Ovary (tissue), 7 donors: ENCODE measurements at regions not wholly inside any gene's neighbourhood (a gene's known extent, or its start where the extent isn't known, plus 50 kb on each side); places are given as distances from the start of the nearest gene placed in this dataset.

ENCODE experiments used
- DNase-seq, 5 donors: peaks; one replicate each; pipeline ENCODE4 v3.0.0-alpha.2; 2019 to 2020
- H3K27ac ChIP-seq, 2 donors: fragments of 200-600 bp; one replicate each; pipeline versions ENCODE4 v1.5.1 to v1.8.0; 2019 to 2022
- H3K27me3 ChIP-seq: fragments of 200-600 bp; one replicate; pipeline ENCODE4 v1.8.0; 2022
- H3K36me3 ChIP-seq: fragments of 200-600 bp; sonication (generic); one replicate; pipeline ENCODE4 v1.5.1; 2019
- H3K4me1 ChIP-seq: one replicate; pipeline ENCODE4 v1.8.1; 2013; ENCODE audit warnings: mild to moderate bottlenecking, moderate library complexity; ENCODE audit not compliant: insufficient read depth
- H3K4me3 ChIP-seq: fragments of 200-600 bp; sonication (generic); one replicate; pipeline ENCODE4 v1.5.1; 2017
- H3K9me3 ChIP-seq, 2 donors: fragments of 200-600 bp in 1 of 2; sonication (generic) in 1 of 2; one replicate each; pipeline versions ENCODE4 v1.5.1 to v1.8.1; 2013 to 2019; ENCODE audit warnings: mild to moderate bottlenecking in 1 of 2, moderate library complexity in 1 of 2
- EP300 ChIP-seq: sonication (generic); formaldehyde crosslinking; IDR thresholded peaks from one replicate; pipeline ENCODE4 v1.6.1; 2017; ENCODE audit warnings: antibody characterized with exemption
- POLR2A ChIP-seq: fragments of 450-650 bp; IDR thresholded peaks from one replicate; pipeline ENCODE4 v1.6.1; 2017; ENCODE audit warnings: antibody characterized with exemption, mild to moderate bottlenecking, moderate library complexity
- WGBS, 3 donors: extraction: QIAGEN DNeasy Blood & Tissue Kit in 1 of 3; methylation state at CpG; one replicate each; pipeline versions ENCODE4 v1.1.5 to v1.1.7; 2013 to 2017; 5-methylcytosine and 5-hydroxymethylcytosine counted together
- intact Hi-C, 4 donors: fragments of 100-400 bp; cut with DNase I; formaldehyde crosslinking; loops; one replicate each; pipeline versions ENCODE4 v1.11.0 to v1.15.1; 2022 to 2023
- TF ChIP-seq, protein P1 (sequence below), 3 donors: fragments of 450-650 bp in 2 of 3; fragments of 200-600 bp in 1 of 3; IDR thresholded peaks; one replicate each; pipeline versions ENCODE4 v1.5.1 to v1.8.0; 2016 to 2022; ENCODE audit warnings: antibody characterized with exemption in 3 of 3, mild to moderate bottlenecking in 1 of 3
- donor health status: DM: no; HTN: no; CAD: no; lungs with moderate emphysema.
- donor health status: DM: no; HTN: no; CAD: no.
- donor health status: Bipolar disorder and iron deficiency.
- donor health status: DM: no; HTN: no; CAD: no.
- donor health status: DM: yes; HTN: yes; CAD: no.

DNA sequence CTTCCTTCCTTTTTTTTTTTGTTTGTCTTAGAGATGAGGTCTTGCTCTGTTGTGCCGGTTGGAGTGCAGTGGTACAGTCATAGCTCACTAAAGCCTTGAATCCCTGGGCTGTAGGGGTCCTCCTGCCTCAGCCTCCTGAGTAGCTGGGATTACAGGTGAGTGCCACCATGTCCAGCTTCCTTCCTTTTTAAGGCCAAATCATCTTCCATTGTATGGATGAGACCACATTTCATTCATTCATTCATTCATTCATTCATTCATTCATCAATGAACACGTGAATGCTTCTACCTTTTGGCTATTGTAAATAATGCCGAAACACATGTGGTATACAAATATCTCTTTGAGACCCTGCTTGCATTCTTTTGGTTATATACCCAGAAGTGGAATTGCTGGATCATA is 60.0 kb upstream of the BAIAP2L1 start:
- intact Hi-C loops, result no loop called here
- Histone ChIP-seq H3K4me1 (no peaks in the 10 kb centered on the region), H3K27me3 (no peaks in the 10 kb centered on the region), H3K36me3 (no peaks in the 10 kb centered on the region), H3K27ac (no peak overlapping the region), H3K4me3 (no peak overlapping the region), H3K9me3 (no peaks in the 10 kb centered on the region)
- TF ChIP-seq EP300 (no peak), POLR2A (no peak)
- TF ChIP-seq, protein P1, sequence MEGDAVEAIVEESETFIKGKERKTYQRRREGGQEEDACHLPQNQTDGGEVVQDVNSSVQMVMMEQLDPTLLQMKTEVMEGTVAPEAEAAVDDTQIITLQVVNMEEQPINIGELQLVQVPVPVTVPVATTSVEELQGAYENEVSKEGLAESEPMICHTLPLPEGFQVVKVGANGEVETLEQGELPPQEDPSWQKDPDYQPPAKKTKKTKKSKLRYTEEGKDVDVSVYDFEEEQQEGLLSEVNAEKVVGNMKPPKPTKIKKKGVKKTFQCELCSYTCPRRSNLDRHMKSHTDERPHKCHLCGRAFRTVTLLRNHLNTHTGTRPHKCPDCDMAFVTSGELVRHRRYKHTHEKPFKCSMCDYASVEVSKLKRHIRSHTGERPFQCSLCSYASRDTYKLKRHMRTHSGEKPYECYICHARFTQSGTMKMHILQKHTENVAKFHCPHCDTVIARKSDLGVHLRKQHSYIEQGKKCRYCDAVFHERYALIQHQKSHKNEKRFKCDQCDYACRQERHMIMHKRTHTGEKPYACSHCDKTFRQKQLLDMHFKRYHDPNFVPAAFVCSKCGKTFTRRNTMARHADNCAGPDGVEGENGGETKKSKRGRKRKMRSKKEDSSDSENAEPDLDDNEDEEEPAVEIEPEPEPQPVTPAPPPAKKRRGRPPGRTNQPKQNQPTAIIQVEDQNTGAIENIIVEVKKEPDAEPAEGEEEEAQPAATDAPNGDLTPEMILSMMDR (IDR thresholded peaks at IDR 0.05), result no peak
- WGBS, 3 donors, result 82 to 90% (median 86%) methylated on average over 3 of the region's 3 CpGs
- DNase-seq, result no peak

DNA sequence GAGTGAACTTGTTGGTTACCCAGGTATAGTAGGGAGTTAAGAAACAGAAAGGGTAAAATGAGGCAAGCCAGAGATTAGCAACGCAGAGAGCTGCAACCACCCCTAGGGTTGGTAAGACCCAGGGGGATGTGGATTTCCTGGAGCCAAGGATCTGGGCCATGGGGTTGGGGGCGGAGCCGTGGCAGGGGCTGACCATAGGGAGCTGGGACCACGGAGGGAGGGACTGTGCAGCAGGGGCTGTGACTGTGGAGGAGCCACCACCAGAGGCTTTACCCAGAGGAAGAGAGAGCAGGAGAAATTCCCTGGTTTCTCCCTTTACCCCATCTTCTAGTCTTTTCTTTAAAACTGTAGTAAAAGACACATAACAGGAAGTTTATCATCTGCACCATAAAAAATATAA is 58.6 kb upstream of the BAIAP2L1 start:
- H3K9me3 ChIP-seq, result no peaks in the 10 kb centered on the region
- intact Hi-C loops, result no loop called here
- no peaks in the 10 kb centered on the region for H3K36me3 ChIP-seq
- TF ChIP-seq EP300 (no peak), POLR2A (no peak)
- TF ChIP-seq, protein P1 (IDR thresholded peaks at IDR 0.05), result no peak
- H3K27me3 ChIP-seq, result no peaks in the 10 kb centered on the region
- H3K4me3 ChIP-seq, result no peak overlapping the region
- WGBS, 3 donors, result 53 to 61% (median 60%) methylated on average over 4 of the region's 4 CpGs
- no peaks in the 10 kb centered on the region for H3K4me1 ChIP-seq
- no peak for DNase-seq
- no peak overlapping the region for H3K27ac ChIP-seq

GRCh38 chr7:98458090-98458875 is 57.4 kb upstream of the BAIAP2L1 start:
- Histone ChIP-seq H3K36me3 (no peaks in the 10 kb centered on the region), H3K4me3 (no peak overlapping the region), H3K4me1 (no peaks in the 10 kb centered on the region), H3K27me3 (no peaks in the 10 kb centered on the region), H3K27ac (no peak overlapping the region), H3K9me3 (no peaks in the 10 kb centered on the region)
- DNase-seq, result no peak
- TF ChIP-seq POLR2A (no peak), EP300 (no peak)
- TF ChIP-seq, protein P1 (IDR thresholded peaks at IDR 0.05), result no peak
- intact Hi-C loops, result no loop called here
- WGBS, 3 donors, result 70 to 77% (median 71%) methylated on average over 16 of the region's 16 CpGs

DNA sequence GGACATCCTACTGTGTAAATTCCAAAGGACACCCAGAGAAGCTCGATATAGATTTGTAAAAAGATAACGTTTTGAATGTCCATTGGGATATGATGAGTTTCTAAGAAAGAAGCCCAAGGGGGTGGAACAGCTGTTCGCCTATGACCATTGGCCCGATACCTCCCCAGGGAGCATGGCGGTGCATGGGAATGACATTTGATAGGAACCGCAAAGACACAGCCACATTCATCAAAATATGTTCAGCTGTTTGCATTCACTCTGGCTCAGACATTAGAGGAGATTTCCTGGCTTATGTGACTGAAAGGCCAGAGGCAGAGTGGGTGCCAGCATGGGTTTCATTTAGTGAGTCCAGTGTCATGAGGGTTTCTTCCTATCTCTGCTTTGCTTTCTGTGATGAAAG is 56.0 kb upstream of the BAIAP2L1 start:
- no peak overlapping the region for H3K4me3 ChIP-seq
- no peak for DNase-seq
- intact Hi-C loops, result no loop called here

More for the DNA sequence above, 56.0 kb upstream of the BAIAP2L1 start:
- Histone ChIP-seq H3K9me3 (no peaks in the 10 kb centered on the region), H3K4me1 (no peaks in the 10 kb centered on the region), H3K27ac (no peak overlapping the region), H3K36me3 (no peaks in the 10 kb centered on the region), H3K27me3 (no peaks in the 10 kb centered on the region)
- no peak for TF ChIP-seq EP300
- no peak for TF ChIP-seq POLR2A
- TF ChIP-seq, protein P1 (IDR thresholded peaks at IDR 0.05), result no peak
- WGBS, 3 donors, result 85 to 86% (median 85%) methylated on average over 6 of the region's 6 CpGs
